Mononuclear cell (primary cell): ENCODE measurements at regions not wholly inside any gene's neighbourhood (a gene's known extent, or its start where the extent isn't known, plus 50 kb on each side); places are given as distances from the start of the nearest gene placed in this dataset.

ENCODE experiments used
- H3K27me3 ChIP-seq: 2 replicates; pipeline ENCODE4 v1.6.0; 2011; ENCODE audit warnings: low read length, control low read depth; ENCODE audit not compliant: insufficient read depth
- H3K4me1 ChIP-seq: 2 replicates; pipeline ENCODE4 v1.5.1; 2011; ENCODE audit warnings: mild to moderate bottlenecking, low read length, control low read depth; ENCODE audit not compliant: insufficient read depth
- H3K4me3 ChIP-seq: 2 replicates; pipeline ENCODE4 v1.5.1; 2011; ENCODE audit warnings: mild to moderate bottlenecking, low read length, moderate library complexity
- H3K9me3 ChIP-seq: 2 replicates; pipeline ENCODE4 v1.5.1; 2011; ENCODE audit warnings: low read depth, mild to moderate bottlenecking, control low read depth, low read length

- Histone ChIP-seq H3K9me3 (no peaks in the 10 kb centered on the region), H3K4me3 (no peak overlapping the region), H3K27me3 (no peaks in the 10 kb centered on the region), H3K4me1 (no peaks in the 10 kb centered on the region)
These were observed 149.4 kb upstream of the ZMIZ1 start for GRCh38 chr10:78919181-78919966.

DNA sequence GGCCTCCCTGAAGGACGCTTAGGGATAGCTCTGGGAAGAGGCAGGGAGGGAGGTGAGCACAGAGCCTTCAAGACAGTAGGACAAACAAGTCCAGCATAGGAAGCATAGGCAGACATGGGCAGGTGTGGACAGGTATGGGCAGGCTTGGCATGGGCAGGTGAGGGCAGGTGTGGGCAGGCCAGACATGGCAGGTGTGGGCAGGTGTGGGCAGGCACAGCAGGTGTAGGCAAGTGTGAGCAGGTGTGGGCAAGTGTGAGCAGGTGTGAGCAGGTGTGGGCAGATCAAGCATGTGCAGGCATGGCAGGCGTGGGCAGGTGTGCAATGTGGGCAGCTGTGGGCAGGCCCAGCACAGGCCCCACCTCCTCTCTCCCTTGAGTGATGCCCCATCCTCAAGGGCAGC is 148.8 kb upstream of the ZMIZ1 start:
- H3K4me3 ChIP-seq = no peak overlapping the region
- H3K4me1 ChIP-seq = no peaks in the 10 kb centered on the region
- H3K9me3 ChIP-seq = no peaks in the 10 kb centered on the region

DNA sequence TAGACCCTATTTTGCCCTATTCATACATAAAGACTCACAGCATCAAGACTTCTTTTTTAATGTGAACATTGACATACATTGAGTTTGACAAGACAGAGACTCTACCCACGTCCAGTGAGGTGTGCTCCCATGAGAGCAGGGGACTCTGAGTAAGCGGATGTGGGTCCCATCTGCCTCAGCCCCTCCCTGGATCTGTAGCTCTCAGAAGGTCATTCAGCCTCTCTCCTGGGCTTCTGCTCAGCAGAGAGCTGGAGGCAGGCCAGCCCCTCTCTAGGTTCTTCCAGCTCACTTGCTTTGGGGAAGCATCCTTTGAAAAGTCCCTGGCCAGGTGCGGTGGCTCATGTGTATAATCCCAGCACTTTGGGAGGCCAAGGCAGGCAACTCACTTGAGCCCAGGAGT is 146.9 kb upstream of the ZMIZ1 start:
- no peaks in the 10 kb centered on the region for H3K27me3 ChIP-seq
- H3K4me3 ChIP-seq = no peak overlapping the region
- no peaks in the 10 kb centered on the region for H3K4me1 ChIP-seq
- no peaks in the 10 kb centered on the region for H3K9me3 ChIP-seq

More for the DNA sequence above, 148.8 kb upstream of the ZMIZ1 start:
- no peaks in the 10 kb centered on the region for H3K27me3 ChIP-seq

DNA sequence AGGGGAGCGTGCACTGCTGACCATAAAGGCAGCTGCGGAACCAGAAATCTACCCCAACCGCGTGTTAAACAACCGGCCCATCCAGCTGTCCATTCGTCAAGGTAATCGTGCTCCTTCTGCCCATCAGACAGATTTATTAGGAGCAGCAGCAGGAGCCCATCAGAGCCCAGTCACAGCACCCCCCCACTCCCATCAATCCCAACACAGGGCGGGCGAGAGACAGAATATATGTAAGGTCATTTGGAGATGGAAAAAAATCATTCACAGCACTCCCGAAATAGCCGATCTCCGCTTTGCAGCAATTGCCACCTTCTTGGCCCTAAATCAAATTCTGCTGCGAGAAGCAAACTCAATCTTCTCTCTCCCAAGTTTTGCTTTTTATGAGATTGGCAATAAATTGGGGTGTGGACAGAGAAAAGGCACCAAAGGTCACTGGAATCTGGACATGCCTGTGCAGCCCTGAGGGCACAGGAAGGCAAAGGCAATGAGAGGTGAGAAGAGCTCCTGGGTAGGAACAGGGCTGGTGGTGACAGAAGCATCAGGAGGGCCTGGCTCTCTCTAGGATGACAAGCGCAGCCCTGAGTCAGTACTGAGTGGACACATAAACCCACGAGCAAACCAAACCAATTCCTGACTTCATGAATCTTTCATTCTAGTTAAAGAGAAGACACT is 145.0 kb upstream of the ZMIZ1 start:
- H3K4me3 ChIP-seq = no peak overlapping the region
- H3K4me1 ChIP-seq = no peaks in the 10 kb centered on the region
- no peaks in the 10 kb centered on the region for H3K27me3 ChIP-seq

DNA sequence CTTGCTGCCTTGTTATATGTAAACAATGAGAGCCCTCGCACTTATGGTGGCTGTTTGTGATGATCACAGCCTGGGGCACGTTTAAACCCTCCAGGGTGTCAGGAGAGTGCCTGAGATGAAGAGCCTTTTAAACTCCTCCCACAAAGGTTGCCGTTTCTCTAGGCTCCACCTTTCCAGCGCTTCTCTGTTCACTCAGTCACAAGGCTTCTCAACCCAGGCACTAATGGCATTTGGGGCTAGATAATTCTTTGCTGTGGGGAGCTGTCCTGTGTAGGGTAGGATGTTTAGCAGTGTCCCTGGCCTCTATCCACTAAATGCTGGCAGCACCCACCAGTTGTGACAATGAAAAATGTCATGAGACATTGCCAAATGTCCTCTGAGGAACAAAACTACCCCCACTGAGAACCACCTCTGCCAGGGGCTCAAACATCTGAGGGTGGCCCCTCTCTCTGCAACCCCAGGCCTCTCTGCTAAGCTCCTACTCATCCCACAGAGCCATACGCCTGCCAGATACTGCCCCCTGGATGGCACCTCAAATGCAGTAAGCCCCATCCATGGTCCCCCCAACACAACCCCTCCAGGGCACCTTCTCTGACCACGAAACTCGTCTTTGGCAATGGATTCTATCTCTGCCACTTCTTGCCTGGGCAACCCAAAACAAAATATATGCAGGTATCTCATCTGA is 144.3 kb upstream of the ZMIZ1 start:
- Histone ChIP-seq H3K9me3 (no peaks in the 10 kb centered on the region), H3K4me3 (no peak overlapping the region), H3K4me1 (no peaks in the 10 kb centered on the region), H3K27me3 (no peaks in the 10 kb centered on the region)

More for the DNA sequence above, 145.0 kb upstream of the ZMIZ1 start:
- H3K9me3 ChIP-seq = no peaks in the 10 kb centered on the region

DNA sequence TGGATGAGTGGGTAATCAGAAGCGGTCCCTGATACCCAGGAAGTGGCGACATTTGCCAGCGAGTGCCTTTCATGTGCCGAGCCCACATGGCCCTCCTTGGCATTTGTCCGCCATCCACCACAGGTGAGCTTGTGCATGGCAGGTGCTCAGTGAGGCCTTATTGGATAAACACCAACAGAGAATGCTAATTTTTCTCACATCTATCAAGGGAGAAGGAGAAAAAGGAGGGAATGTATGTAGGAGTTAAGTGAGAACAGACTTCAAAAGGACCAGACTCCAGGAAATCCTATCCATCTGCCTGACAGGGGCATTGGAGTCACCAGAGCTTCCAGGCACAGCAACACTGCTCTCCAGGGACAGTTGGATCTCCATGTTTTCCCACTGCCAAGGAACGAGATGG is 143.5 kb upstream of the ZMIZ1 start:
- Histone ChIP-seq H3K4me1 (no peaks in the 10 kb centered on the region), H3K4me3 (no peak overlapping the region), H3K27me3 (no peaks in the 10 kb centered on the region), H3K9me3 (no peaks in the 10 kb centered on the region)

GRCh38 chr10:78925800-78926319 is 142.9 kb upstream of the ZMIZ1 start:
- Histone ChIP-seq H3K9me3 (no peaks in the 10 kb centered on the region), H3K27me3 (no peaks in the 10 kb centered on the region), H3K4me1 (no peaks in the 10 kb centered on the region), H3K4me3 (no peak overlapping the region)

DNA sequence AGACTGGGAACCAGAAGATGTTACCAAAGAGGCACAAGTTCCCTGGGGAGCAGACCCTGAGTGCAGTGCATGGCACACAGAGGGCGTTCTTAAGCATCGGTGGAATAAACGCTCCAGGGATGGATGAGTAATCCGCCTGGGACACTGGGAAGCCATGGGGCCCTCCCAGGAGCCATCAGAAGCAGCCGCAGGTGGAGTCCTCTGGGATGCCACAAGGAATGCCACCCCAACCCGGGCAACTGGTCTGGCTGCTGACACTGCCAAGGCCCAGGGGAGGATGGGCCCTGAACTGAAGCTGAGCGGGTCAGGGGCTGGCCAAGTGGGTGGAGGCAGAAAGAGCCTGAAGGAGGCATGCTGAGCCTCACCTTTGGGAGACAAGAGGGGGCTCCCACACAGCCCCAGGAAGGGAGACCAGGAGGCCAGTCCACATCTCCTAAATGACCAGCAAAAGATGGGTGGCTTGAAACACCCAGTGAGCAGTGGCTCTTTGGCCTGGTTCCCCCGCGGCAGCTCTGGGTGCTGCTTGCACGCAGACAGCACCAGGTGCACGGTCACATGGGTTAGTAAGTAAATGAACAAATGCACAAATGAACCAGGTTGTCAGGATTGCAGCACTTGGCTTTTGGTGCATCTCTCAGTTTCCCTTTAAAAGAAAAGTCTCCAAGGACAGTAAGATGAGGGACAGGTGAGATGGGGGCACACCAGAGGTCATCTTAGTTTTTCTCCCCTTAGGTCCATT is 141.3 kb upstream of the ZMIZ1 start:
- no peaks in the 10 kb centered on the region for H3K27me3 ChIP-seq
- H3K4me1 ChIP-seq = no peaks in the 10 kb centered on the region
- H3K9me3 ChIP-seq = no peaks in the 10 kb centered on the region
- H3K4me3 ChIP-seq = no peak overlapping the region

DNA sequence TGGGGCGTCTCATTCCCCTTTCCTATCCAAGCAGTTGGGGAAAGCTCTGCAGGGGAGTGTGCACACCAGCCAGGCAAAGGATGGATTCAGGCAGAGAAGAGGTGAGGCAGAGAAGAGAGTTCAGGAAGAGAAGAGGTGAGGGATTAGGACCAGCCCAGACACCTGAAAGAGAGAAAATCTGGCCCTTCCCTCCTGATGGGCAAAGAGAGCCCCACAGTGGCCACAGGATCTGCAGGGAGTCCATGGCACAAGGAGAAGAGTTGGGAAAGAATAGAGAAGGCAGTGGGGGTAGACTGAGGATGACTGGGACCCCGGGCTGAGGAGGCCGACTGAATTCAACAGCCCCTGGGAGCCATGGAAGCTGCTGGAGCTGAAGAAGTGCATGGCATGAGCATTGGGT is 140.4 kb upstream of the ZMIZ1 start:
- H3K27me3 ChIP-seq = no peaks in the 10 kb centered on the region
- H3K4me3 ChIP-seq = no peak overlapping the region
- H3K9me3 ChIP-seq = no peaks in the 10 kb centered on the region
- H3K4me1 ChIP-seq = no peaks in the 10 kb centered on the region

DNA sequence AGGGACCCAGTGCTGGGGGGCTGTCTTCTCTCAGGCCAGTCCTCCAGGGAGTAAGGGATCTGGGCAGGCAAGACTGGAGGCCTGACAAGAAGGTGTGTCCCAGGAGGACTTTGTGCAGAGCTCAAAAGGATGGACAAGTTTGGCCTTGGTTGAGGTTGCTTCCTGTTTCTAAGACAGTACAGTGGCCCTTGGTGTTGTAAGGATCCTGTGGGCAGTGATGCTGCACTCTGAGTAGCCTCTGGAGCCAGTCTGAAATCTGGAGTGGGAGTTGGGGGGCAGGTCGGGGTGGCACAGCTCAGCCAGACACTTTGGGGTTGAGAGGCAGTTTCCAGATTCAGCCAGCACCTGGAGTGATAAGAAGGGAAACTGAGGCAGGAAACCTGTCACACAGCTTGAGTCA is 139.2 kb upstream of the ZMIZ1 start:
- H3K4me3 ChIP-seq = no peak overlapping the region
- no peaks in the 10 kb centered on the region for H3K27me3 ChIP-seq
- H3K4me1 ChIP-seq = no peaks in the 10 kb centered on the region
- H3K9me3 ChIP-seq = no peaks in the 10 kb centered on the region

- no peaks in the 10 kb centered on the region for H3K4me1 ChIP-seq
- H3K4me3 ChIP-seq = no peak overlapping the region
- H3K9me3 ChIP-seq = no peaks in the 10 kb centered on the region
- no peaks in the 10 kb centered on the region for H3K27me3 ChIP-seq
These were observed 137.3 kb upstream of the ZMIZ1 start for GRCh38 chr10:78931321-78932053.

DNA sequence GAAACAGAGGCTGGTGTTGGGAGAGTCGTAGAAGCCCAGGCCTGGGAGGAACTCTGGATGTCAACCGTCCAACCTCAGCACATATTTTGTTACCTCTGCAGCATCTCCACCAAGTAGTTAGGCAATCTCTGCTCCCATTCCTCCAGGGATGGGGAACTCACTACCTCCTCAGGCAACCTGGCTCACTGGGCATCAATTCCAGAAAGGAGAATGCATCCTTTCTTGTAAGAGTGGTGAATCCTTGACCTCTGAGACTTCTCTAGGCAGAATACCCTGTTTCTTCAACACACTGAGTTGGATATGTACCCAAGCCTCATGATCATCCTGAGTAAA is 136.7 kb upstream of the ZMIZ1 start:
- no peaks in the 10 kb centered on the region for H3K27me3 ChIP-seq
- H3K9me3 ChIP-seq = no peaks in the 10 kb centered on the region
- H3K4me1 ChIP-seq = no peaks in the 10 kb centered on the region

GRCh38 chr10:78932861-78933260 is 135.9 kb upstream of the ZMIZ1 start:
- Histone ChIP-seq H3K9me3 (no peaks in the 10 kb centered on the region), H3K27me3 (no peaks in the 10 kb centered on the region), H3K4me3 (no peak overlapping the region), H3K4me1 (peaks cover 6% of the 10 kb centered on the region)

More for the DNA sequence above, 136.7 kb upstream of the ZMIZ1 start:
- no peak overlapping the region for H3K4me3 ChIP-seq

DNA sequence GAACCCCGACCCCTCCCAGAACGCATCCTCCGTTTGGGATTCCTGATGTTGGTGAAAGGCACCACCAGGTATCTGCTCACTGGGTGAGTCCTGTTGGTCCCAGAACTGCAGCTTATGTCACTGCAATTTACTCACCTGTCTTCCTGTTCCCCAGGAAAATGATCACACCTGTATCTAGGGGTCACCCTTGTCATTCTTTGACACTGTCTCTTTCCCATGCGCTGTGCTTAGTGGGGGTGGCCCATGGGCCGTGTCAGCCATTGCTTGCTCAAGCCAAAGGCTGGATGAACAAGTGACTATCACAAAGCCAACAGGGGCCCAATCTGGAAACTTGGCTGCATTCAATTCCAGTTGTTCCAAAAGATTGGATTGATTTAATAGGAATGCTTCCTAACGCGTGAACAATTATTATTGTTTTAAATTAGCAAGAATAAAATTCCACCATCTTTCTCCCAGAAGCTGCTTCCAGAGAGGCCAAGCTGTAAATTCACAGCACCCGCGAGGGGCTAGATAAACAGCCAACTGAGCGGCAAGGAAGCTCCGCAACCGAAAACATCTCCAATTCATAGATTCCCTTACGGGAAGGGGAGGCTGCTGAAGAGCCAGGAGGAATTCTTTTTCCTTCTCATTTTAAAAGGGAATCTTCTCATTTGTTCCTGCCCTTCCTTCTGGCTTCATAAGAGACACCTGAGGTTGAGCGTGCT is 134.8 kb upstream of the ZMIZ1 start:
- Histone ChIP-seq H3K27me3 (no peaks in the 10 kb centered on the region), H3K9me3 (no peaks in the 10 kb centered on the region), H3K4me1 (peaks cover 6% of the 10 kb centered on the region), H3K4me3 (no peak overlapping the region)
